HEK293 (cell line): ENCODE measurements at regions not wholly inside any gene's neighbourhood (a gene's known extent, or its start where the extent isn't known, plus 50 kb on each side); places are given as distances from the start of the nearest gene placed in this dataset.

Source experiments
- TRIM28 ChIP-seq: IDR thresholded peaks from 2 replicates; pipeline ENCODE4 v1.6.1; 2011; ENCODE audit warnings: low read length, control low read depth, borderline replicate concordance
- ZNF488 ChIP-seq: fragments of 450-650 bp; formaldehyde crosslinking; IDR thresholded peaks from 2 replicates; pipeline ENCODE4 v1.5.1; 2016; ENCODE audit warnings: missing biosample characterization, missing genetic modification characterization
- TF ChIP-seq, protein P1 (sequence below): fragments of 450-650 bp; formaldehyde crosslinking; IDR thresholded peaks from 2 replicates; pipeline ENCODE4 v1.5.1; 2016; ENCODE audit warnings: missing biosample characterization, missing genetic modification characterization

DNA sequence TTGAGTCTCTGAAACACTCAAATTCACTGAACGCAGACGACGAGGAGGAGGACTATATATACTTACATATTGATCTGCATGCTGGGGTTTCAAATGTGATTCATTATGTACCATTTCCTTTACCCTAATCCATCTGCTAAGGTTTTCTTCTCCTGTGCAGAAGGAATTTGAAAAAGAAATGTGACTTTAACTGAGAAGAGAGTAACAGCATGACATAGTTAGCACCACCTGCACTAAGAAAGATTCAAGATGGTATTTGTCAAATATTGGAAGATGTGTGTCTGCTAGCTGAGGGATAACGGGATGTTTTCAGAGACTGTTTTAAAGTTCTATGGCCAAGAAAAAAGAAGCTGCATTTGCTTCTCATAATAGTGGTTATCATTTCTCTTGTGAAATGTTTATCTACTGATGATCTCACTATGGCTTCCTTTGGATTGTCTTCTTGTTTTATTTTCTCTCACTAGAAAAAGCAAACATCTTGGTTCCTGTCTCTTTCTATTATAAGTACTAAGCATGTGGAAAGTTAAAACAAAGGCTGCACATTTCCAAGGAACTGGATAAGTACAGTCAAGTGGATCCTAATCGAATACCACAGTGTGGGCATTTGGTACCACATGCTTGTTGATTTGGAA is 89.8 kb upstream of the TLE4 start:
- TF ChIP-seq ZNF488 (tag by site-specific recombination), result no peak
- TF ChIP-seq, protein P1, sequence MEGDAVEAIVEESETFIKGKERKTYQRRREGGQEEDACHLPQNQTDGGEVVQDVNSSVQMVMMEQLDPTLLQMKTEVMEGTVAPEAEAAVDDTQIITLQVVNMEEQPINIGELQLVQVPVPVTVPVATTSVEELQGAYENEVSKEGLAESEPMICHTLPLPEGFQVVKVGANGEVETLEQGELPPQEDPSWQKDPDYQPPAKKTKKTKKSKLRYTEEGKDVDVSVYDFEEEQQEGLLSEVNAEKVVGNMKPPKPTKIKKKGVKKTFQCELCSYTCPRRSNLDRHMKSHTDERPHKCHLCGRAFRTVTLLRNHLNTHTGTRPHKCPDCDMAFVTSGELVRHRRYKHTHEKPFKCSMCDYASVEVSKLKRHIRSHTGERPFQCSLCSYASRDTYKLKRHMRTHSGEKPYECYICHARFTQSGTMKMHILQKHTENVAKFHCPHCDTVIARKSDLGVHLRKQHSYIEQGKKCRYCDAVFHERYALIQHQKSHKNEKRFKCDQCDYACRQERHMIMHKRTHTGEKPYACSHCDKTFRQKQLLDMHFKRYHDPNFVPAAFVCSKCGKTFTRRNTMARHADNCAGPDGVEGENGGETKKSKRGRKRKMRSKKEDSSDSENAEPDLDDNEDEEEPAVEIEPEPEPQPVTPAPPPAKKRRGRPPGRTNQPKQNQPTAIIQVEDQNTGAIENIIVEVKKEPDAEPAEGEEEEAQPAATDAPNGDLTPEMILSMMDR (tag by site-specific recombination), result no peak
- TF ChIP-seq TRIM28, result no peak
